ENCODE measurements at regions not wholly inside any gene's neighbourhood (a gene's known extent, or its start where the extent isn't known, plus 50 kb on each side); places are given as distances from the start of the nearest gene placed in this dataset.

- H2BK15ac ChIP-seq (ENCODE audit: low read depth, low read length) = no peak overlapping the region
- no peak overlapping the region for H4K8ac ChIP-seq (replicated peaks; ENCODE audit: insufficient read length, low read depth, low read length)
- H3K4me1 Mint-ChIP-seq = peaks cover 49 to 51% of the 10 kb centered on the region in 2 experiments
- no peak overlapping the region for H2BK20ac ChIP-seq (ENCODE audit: low read depth, low read length, poor library complexity, severe bottlenecking)
- WGBS (ENCODE audit: extremely low coverage, insufficient read length, low lambda C conversion rate) = no CpG with 5 or more reads among the region's 15 CpGs
- no peak for TF ChIP-seq CTCF (conservative IDR thresholded peaks at IDR 0.05)
- no peak overlapping the region for H3K4me2 ChIP-seq (ENCODE audit: insufficient read depth, insufficient read length, low read length)
- H3K79me1 ChIP-seq (ENCODE audit: insufficient read depth, low read depth, low read length, poor library complexity, severe bottlenecking) = no peaks in the 10 kb centered on the region
- H3K56ac ChIP-seq (ENCODE audit: insufficient read length, low read depth, low read length) = no peak overlapping the region
- peaks cover 4% of the 10 kb centered on the region for H3K27me3 Mint-ChIP-seq (ENCODE audit: low read depth)
- H2BK12ac ChIP-seq (ENCODE audit: insufficient read length, low read depth, low read length) = no peak overlapping the region
- no peak overlapping the region for H3K4me3 Mint-ChIP-seq
- no peak overlapping the region for H4K5ac ChIP-seq (ENCODE audit: insufficient read length, low read depth, low read length)
- no peaks in the 10 kb centered on the region for H3K9me3 ChIP-seq (ENCODE audit: control insufficient read depth, low read depth, low read length)
- no peaks in the 10 kb centered on the region for H3K79me2 ChIP-seq (ENCODE audit: insufficient read depth, low read length)
- H3K14ac ChIP-seq (ENCODE audit: insufficient read depth, low read length) = no peak overlapping the region; the same call in 1 of the 2 replicates
- no peak overlapping the region for H2AFZ ChIP-seq (ENCODE audit: low read length)
- H3K9ac ChIP-seq (ENCODE audit: extremely low read depth, insufficient read length, low read length) = no peak overlapping the region
- H2AK5ac ChIP-seq (ENCODE audit: insufficient read length, low read length) = no peak overlapping the region
- peaks cover 0 to 6% (median 0%) of the 10 kb centered on the region in 3 experiments; a peak in 1 of 7 replicates for H3K36me3 Mint-ChIP-seq (ENCODE audit: insufficient read depth in 1 of 3, low read depth in 3 of 3)
- H3K27ac Mint-ChIP-seq = peak overlapping the region in 1 of 3 experiments; percentile 56; a peak in 2 of 7 replicates
- no peak overlapping the region for H3K4ac ChIP-seq (ENCODE audit: low read depth, low read length)
- no peak for DNase-seq
- H3K27ac ChIP-seq (ENCODE audit: insufficient read length, low read depth, low read length) = no peak overlapping the region
- no peak overlapping the region for H4K91ac ChIP-seq (ENCODE audit: insufficient read length, low read depth, low read length)
- no peaks in the 10 kb centered on the region for H3K23me2 ChIP-seq (ENCODE audit: insufficient read length, low read depth, low read length, poor library complexity, severe bottlenecking)
- no peak overlapping the region for H3K23ac ChIP-seq (ENCODE audit: insufficient read length, low read depth, low read length)
- H3K18ac ChIP-seq (ENCODE audit: insufficient read length, low read depth, low read length) = no peak overlapping the region
- H2BK5ac ChIP-seq (ENCODE audit: insufficient read length, low read length) = no peak overlapping the region
- H4K20me1 ChIP-seq (ENCODE audit: control insufficient read depth, insufficient read depth, insufficient read length) = no peaks in the 10 kb centered on the region
- peaks cover 5% of the 10 kb centered on the region; the same call in 1 of the 2 replicates for H3K4me1 ChIP-seq (ENCODE audit: insufficient read depth, low read length)
- H3T11ph ChIP-seq (ENCODE audit: low read length) = no peak overlapping the region
- peaks cover 0 to 3% of the 10 kb centered on the region in 2 experiments; a peak in 2 of 5 replicates for H3K9me3 Mint-ChIP-seq
- no peak overlapping the region for H2BK120ac ChIP-seq (ENCODE audit: low read depth, low read length, poor library complexity, severe bottlenecking)
- H3K27me3 ChIP-seq (ENCODE audit: insufficient read depth, low read length) = no peaks in the 10 kb centered on the region
These were observed 137.8 kb upstream of the PPP2R2D start for GRCh38 chr10:131762789-131763696.
